Brain microvascular endothelial cell (primary cell): ENCODE measurements at regions not wholly inside any gene's neighbourhood (a gene's known extent, or its start where the extent isn't known, plus 50 kb on each side); places are given as distances from the start of the nearest gene placed in this dataset.

ENCODE experiments used
- DNase-seq: peaks from one replicate; pipeline ENCODE4 v3.0.0-alpha.2; 2020
- H3K27ac ChIP-seq: fragments of 250-450 bp; sonication (Bioruptor Pico); 2 replicates; pipeline ENCODE4 v1.5.1; 2020; ENCODE audit warnings: mild to moderate bottlenecking, moderate library complexity
- H3K27me3 ChIP-seq: fragments of 250-450 bp; sonication (Bioruptor Pico); replicated peaks from 2 replicates; pipeline ENCODE4 v1.5.1; 2020; ENCODE audit warnings: mild to moderate bottlenecking
- H3K36me3 ChIP-seq: fragments of 250-450 bp; sonication (Bioruptor Pico); replicated peaks from 2 replicates; pipeline ENCODE4 v1.5.1; 2020; ENCODE audit warnings: mild to moderate bottlenecking
- H3K4me3 ChIP-seq: 2 replicates; pipeline ENCODE4 v1.5.1; 2011; ENCODE audit warnings: low read depth, mild to moderate bottlenecking, control low read depth, low read length, moderate library complexity
- CTCF ChIP-seq: IDR thresholded peaks from 2 replicates; pipeline ENCODE4 v1.5.1; 2011; ENCODE audit warnings: low read depth, mild to moderate bottlenecking, moderate library complexity, low read length, control low read depth, inconsistent platforms; ENCODE audit errors: missing control alignments
- in situ Hi-C: cut with HindIII; loops from 2 replicates; pipeline ENCODE4 v1.10.0; 2017; ENCODE audit warnings: low sequenced_read_pairs, low pct_ligation_motif_present

GRCh38 chr2:3025261-3025660 lies 352.4 kb downstream of the EIPR1 start:
- TF ChIP-seq CTCF: no peak
- no peak for DNase-seq
- Histone ChIP-seq H3K36me3 (no peaks in the 10 kb centered on the region), H3K27ac (no peak overlapping the region), H3K27me3 (no peaks in the 10 kb centered on the region), H3K4me3 (no peak overlapping the region)
- in situ Hi-C loops: no loop called here

DNA sequence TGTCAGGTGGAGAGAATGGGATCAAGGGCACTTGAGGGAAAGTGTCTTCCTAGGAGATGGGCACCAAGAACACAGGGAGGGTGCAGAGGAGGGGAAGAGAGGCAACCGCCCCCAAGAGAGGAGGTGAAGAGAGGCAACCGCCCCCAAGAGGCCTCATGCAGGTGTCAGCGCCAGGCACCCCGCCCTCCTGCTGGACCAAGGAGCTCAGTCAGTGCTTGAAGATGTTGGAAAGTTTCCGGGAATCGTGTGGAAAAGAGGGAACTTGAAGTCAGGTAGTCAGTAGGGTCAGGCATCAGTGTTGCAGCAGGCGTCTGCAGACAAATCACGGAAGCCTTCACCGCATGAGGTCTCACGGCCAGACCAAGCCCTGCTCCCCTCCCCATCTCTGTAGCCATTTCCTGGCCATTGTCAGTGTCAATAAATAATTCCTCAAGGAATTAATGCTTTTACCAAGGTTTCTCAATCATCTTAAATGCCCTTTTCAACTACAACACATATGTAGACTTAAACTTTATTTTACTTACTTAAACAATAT lies 353.1 kb downstream of the EIPR1 start:
- no peaks in the 10 kb centered on the region for H3K27me3 ChIP-seq
- no peak for TF ChIP-seq CTCF
- in situ Hi-C loops: no loop called here
- no peak overlapping the region for H3K4me3 ChIP-seq
- no peak for DNase-seq
- H3K27ac ChIP-seq: no peak overlapping the region
- H3K36me3 ChIP-seq: no peaks in the 10 kb centered on the region

DNA sequence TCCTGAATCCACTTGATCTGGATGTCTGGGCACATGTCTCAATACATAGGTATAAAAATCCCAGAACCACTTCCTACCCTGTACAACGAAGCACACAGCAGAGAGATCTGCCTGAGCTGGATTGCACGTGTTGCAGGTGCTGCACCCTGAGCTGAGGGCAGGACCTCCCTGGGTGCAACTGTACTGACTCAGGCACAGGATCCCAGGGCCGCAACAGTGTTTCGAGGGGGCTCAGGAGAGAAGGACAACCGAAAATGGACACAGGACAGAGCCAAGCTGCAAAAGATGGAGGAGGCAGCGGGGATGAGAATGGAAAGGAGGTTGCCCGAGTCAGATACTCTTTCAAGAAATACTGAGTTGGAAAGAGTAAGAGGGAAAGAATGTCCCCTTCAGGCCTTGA lies 354.1 kb downstream of the EIPR1 start:
- DNase-seq: no peak
- in situ Hi-C loops: no loop called here
- TF ChIP-seq CTCF: no peak

GRCh38 chr2:3022841-3023372 lies 354.7 kb downstream of the EIPR1 start:
- Histone ChIP-seq H3K36me3 (no peaks in the 10 kb centered on the region), H3K4me3 (no peak overlapping the region), H3K27me3 (no peaks in the 10 kb centered on the region), H3K27ac (no peak overlapping the region)
- no peak for TF ChIP-seq CTCF
- DNase-seq: no peak
- in situ Hi-C loops: no loop called here

More for the DNA sequence above, 354.1 kb downstream of the EIPR1 start:
- Histone ChIP-seq H3K27ac (no peak overlapping the region), H3K4me3 (no peak overlapping the region), H3K27me3 (no peaks in the 10 kb centered on the region), H3K36me3 (no peaks in the 10 kb centered on the region)

- DNase-seq: no peak
- Histone ChIP-seq H3K27ac (no peak overlapping the region), H3K27me3 (no peaks in the 10 kb centered on the region), H3K36me3 (no peaks in the 10 kb centered on the region), H3K4me3 (no peak overlapping the region)
- TF ChIP-seq CTCF: no peak
- in situ Hi-C loops: no loop called here
These were observed 355.9 kb downstream of the EIPR1 start for GRCh38 chr2:3021720-3022119.

- H3K27me3 ChIP-seq: no peaks in the 10 kb centered on the region
- no peaks in the 10 kb centered on the region for H3K36me3 ChIP-seq
- no peak overlapping the region for H3K27ac ChIP-seq
- in situ Hi-C loops: no loop called here
- no peak overlapping the region for H3K4me3 ChIP-seq
- DNase-seq: no peak
- no peak for TF ChIP-seq CTCF
These were observed 367.6 kb downstream of the EIPR1 start for GRCh38 chr2:3010001-3010400.
